Endothelial cell of umbilical vein (primary cell): ENCODE measurements at regions not wholly inside any gene's neighbourhood (a gene's known extent, or its start where the extent isn't known, plus 50 kb on each side); places are given as distances from the start of the nearest gene placed in this dataset.

ENCODE experiments used
- BruUV-seq: library from RNA; stranded (reverse); fragments of 400-500 nt; replicated peaks from 2 replicates; lab custom pipeline; 2021; lab: Mats Ljungman, UMichigan
- CTCF ChIA-PET: fragments of 300-600, 350-600 bp; sonication (Branson Sonifier 250); formaldehyde crosslinking; loops from one replicate; lab custom pipeline; 2021; ENCODE audit warnings: antibody characterized with exemption, inconsistent platforms; lab: Charles Lee
- POLR2A ChIA-PET: fragments of 300-600, 350-600 bp; sonication (Branson Sonifier 250); formaldehyde crosslinking; loops from one replicate; lab custom pipeline; 2021; ENCODE audit warnings: antibody characterized with exemption, inconsistent platforms; lab: Charles Lee
- DNase-seq: peaks from one replicate; pipeline ENCODE4 v3.0.0-alpha.2; 2011; ENCODE audit warnings: low read depth, low spot score
- FAIRE-seq: peaks from 2 replicates; lab custom pipeline; 2011; peaks lifted over from hg19 to GRCh38; lab: Jason Lieb, UNC
- H2AFZ ChIP-seq: 2 replicates; pipeline ENCODE4 v1.6.0; 2012; ENCODE audit warnings: low read depth, low read length, control low read depth, inconsistent platforms
- H3K27ac ChIP-seq: 2 replicates; pipeline ENCODE4 v1.5.1; 2011; ENCODE audit warnings: low read depth, mild to moderate bottlenecking, control low read depth, low read length, moderate library complexity; ENCODE audit not compliant: insufficient read depth
- H3K27me3 ChIP-seq, 2 experiments: 2 replicates each; pipeline versions ENCODE4 v1.6.0 to v1.6.1; 2011; ENCODE audit warnings: low read length in 2 of 2, mixed read lengths in 1 of 2; ENCODE audit not compliant: control insufficient read depth in 2 of 2, insufficient read depth in 2 of 2
- H3K36me3 ChIP-seq, 2 experiments: 2 replicates in 1 of 2; 3 replicates in 1 of 2; pipeline ENCODE4 v1.5.1; 2011; ENCODE audit warnings: low read length in 2 of 2, mild to moderate bottlenecking in 1 of 2, moderate library complexity in 1 of 2; ENCODE audit not compliant: control insufficient read depth in 2 of 2, insufficient read depth in 2 of 2; ENCODE audit errors: extremely low read depth in 1 of 2
- H3K4me1 ChIP-seq: 3 replicates; pipeline ENCODE4 v1.5.1; 2011; ENCODE audit warnings: mild to moderate bottlenecking, low read length; ENCODE audit not compliant: control insufficient read depth, insufficient read depth; ENCODE audit errors: extremely low read depth
- H3K4me2 ChIP-seq: 2 replicates; pipeline ENCODE4 v1.6.1; 2011; ENCODE audit warnings: low read length, control low read depth, mixed read lengths; ENCODE audit not compliant: insufficient read depth
- H3K4me3 ChIP-seq, 3 experiments: fragments of 200-600 bp in 1 of 3; sonication (generic), shearing (Covaris generic) in 1 of 3; replicated peaks in 1 of 3; 2 replicates each; pipeline ENCODE4 v1.5.1; 2011 to 2016; ENCODE audit warnings: control low read depth in 3 of 3, low read length in 3 of 3, mild to moderate bottlenecking in 2 of 3, inconsistent platforms in 1 of 3, low read depth in 1 of 3, moderate library complexity in 1 of 3; ENCODE audit not compliant: insufficient read depth in 1 of 3
- H3K79me2 ChIP-seq: 2 replicates; pipeline ENCODE4 v1.6.0; 2012; ENCODE audit warnings: low read length, inconsistent platforms; ENCODE audit not compliant: control insufficient read depth, insufficient read depth
- H3K9ac ChIP-seq: replicated peaks from 2 replicates; pipeline ENCODE3; 2011; ENCODE audit warnings: low read length, control low read depth; ENCODE audit not compliant: insufficient read depth; ENCODE audit errors: extremely low read depth
- H3K9me1 ChIP-seq: replicated peaks from 3 replicates; pipeline ENCODE4 v1.6.0; 2011; ENCODE audit warnings: mild to moderate bottlenecking, low read length; ENCODE audit not compliant: control insufficient read depth, insufficient read depth; ENCODE audit errors: extremely low read depth
- H3K9me3 ChIP-seq: replicated peaks from 2 replicates; pipeline ENCODE4 v1.5.1; 2012; ENCODE audit warnings: low read length, inconsistent platforms; ENCODE audit not compliant: control insufficient read depth, insufficient read depth
- H4K20me1 ChIP-seq: replicated peaks from 2 replicates; pipeline ENCODE3; 2011; ENCODE audit warnings: mild to moderate bottlenecking, low read length; ENCODE audit not compliant: control insufficient read depth, insufficient read depth; ENCODE audit errors: extremely low read depth
- CTCF ChIP-seq, 2 donors: IDR thresholded peaks; 1 replicate in 1 of 2; 2 replicates in 1 of 2; pipeline ENCODE4 v1.5.1; 2011; ENCODE audit warnings: low read length in 2 of 2, mild to moderate bottlenecking in 2 of 2, moderate library complexity in 2 of 2, control low read depth in 1 of 2, inconsistent platforms in 1 of 2, low read depth in 1 of 2; ENCODE audit not compliant: insufficient read depth in 1 of 2; ENCODE audit errors: extremely low read depth in 1 of 2
- EZH2 ChIP-seq: IDR thresholded peaks from 2 replicates; pipeline ENCODE4 v1.6.1; 2012; ENCODE audit warnings: borderline replicate concordance, low read depth, mild to moderate bottlenecking, moderate library complexity, low read length, inconsistent platforms; ENCODE audit not compliant: severe bottlenecking
- FOS ChIP-seq: IDR thresholded peaks from 2 replicates; pipeline ENCODE4 v1.6.1; 2011; ENCODE audit warnings: mild to moderate bottlenecking, low read length, moderate library complexity, borderline replicate concordance; ENCODE audit not compliant: insufficient read depth
- GATA2 ChIP-seq: IDR thresholded peaks from 2 replicates; pipeline ENCODE4 v1.7.0; 2011; ENCODE audit warnings: low read depth, mild to moderate bottlenecking, moderate library complexity, mixed read lengths, low read length; ENCODE audit not compliant: insufficient read length, insufficient read depth
- JUN ChIP-seq: IDR thresholded peaks from 2 replicates; pipeline ENCODE4 v1.6.1; 2011; ENCODE audit warnings: borderline replicate concordance, low read depth; ENCODE audit not compliant: insufficient read length, insufficient read depth
- MAX ChIP-seq: IDR thresholded peaks from 2 replicates; pipeline ENCODE4 v1.6.1; 2011; ENCODE audit not compliant: insufficient read depth, insufficient read length
- MYC ChIP-seq: IDR thresholded peaks from one replicate; pipeline ENCODE4 v1.6.1; 2011; ENCODE audit warnings: mild to moderate bottlenecking, low read depth, low read length
- POLR2A ChIP-seq: IDR thresholded peaks from 2 replicates; pipeline ENCODE4 v1.6.1; 2012; ENCODE audit warnings: low read depth, mild to moderate bottlenecking, control low read depth, low read length
- POLR2AphosphoS5 ChIP-seq: IDR thresholded peaks from 2 replicates; pipeline ENCODE4 v1.6.1; 2012; ENCODE audit warnings: low read depth, mild to moderate bottlenecking, control low read depth, low read length, moderate library complexity; ENCODE audit not compliant: insufficient read depth
- dilution Hi-C: fragments of 300-500 bp; cut with MboI; formaldehyde crosslinking; loops from one replicate; pipeline ENCODE4 v1.15.0; 2019; ENCODE audit warnings: low sequenced_read_pairs; ENCODE audit not compliant: extremely low pct_ligation_motif_present
- intact Hi-C: fragments of 100-400 bp; cut with micrococcal nuclease; formaldehyde crosslinking; loops from one replicate; pipeline ENCODE4 v1.10.0; 2022

DNA sequence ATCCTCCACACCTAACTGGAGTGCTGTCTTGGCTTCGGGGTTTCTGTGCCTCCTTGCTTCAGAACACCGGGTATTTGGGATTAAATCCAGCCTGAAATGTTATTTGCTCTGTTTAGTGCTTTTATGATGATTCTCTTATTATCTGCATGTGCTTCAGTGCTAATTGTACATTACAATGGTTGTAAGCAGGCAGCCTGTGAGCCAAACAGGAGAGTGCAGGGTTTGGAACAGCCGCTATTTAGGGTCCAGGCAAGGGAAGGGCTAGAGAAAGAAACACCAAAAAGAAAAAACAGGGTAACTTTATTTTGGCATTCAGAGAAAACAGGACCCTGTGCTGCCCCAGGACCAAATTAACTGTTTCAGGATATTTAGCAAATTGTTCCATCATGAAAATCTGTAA, 72.7 kb downstream of the RCN1 start:
- Histone ChIP-seq H3K9me1 (no peaks in the 10 kb centered on the region), H3K4me1 (no peaks in the 10 kb centered on the region), H3K9me3 (no peaks in the 10 kb centered on the region), H3K36me3 (no peaks in the 10 kb centered on the region), H3K79me2 (no peaks in the 10 kb centered on the region), H2AFZ (no peak overlapping the region), H3K27ac (no peak overlapping the region), H3K4me3 (no peak overlapping the region), H3K4me2 (no peak overlapping the region), H3K9ac (no peak overlapping the region), H3K27me3 (peaks cover 18 to 25% of the 10 kb centered on the region in 2 experiments), H4K20me1 (no peaks in the 10 kb centered on the region)
- dilution Hi-C loops (loop anchor here (25.0 kb wide), 1 partner anchor 126 kb away; no protein-coding TSS in a partner anchor), intact Hi-C loops (no loop called here)
- FAIRE-seq, result no peak
- POLR2A ChIA-PET, result no interaction called here
- no TSS peak for BruUV-seq
- CTCF ChIA-PET, result interaction anchor here (0.7 to 2.3 kb wide), 4 partner anchors 10 to 111 kb away, joined by 3 to 9 read pairs (median 4); no protein-coding TSS in a partner anchor
- TF ChIP-seq JUN, result no peak
- TF ChIP-seq POLR2A, result no peak
- no peak for TF ChIP-seq EZH2
- no peak for TF ChIP-seq GATA2
- TF ChIP-seq CTCF (IDR thresholded peaks at IDR 0.05; ENCODE audit: extremely low read depth in 1 of 2, insufficient read depth in 1 of 2, low read depth in 1 of 2, low read length in 2 of 2), result no peak
- no peak for TF ChIP-seq MAX
- no peak for TF ChIP-seq FOS
- TF ChIP-seq POLR2AphosphoS5, result no peak
- no peak for TF ChIP-seq MYC
- no peak for DNase-seq
